ENCODE measurements at regions not wholly inside any gene's neighbourhood (a gene's known extent, or its start where the extent isn't known, plus 50 kb on each side); places are given as distances from the start of the nearest gene placed in this dataset.

GRCh38 chr4:112076919-112077608 is 68.2 kb upstream of the FAM241A start:
- TF ChIP-seq EP300 (IDR thresholded peaks at IDR 0.05), result no peak
- no peak for TF ChIP-seq CTCF (IDR thresholded peaks at IDR 0.05)
